Ishikawa (cell line): ENCODE measurements at regions not wholly inside any gene's neighbourhood (a gene's known extent, or its start where the extent isn't known, plus 50 kb on each side); places are given as distances from the start of the nearest gene placed in this dataset.

Experiments
- CEBPB ChIP-seq: IDR thresholded peaks from 2 replicates; pipeline ENCODE4 v1.6.1; 2012
- EGR1 ChIP-seq: IDR thresholded peaks from 2 replicates; pipeline ENCODE4 v1.6.1; 2012
- EP300 ChIP-seq: IDR thresholded peaks from 2 replicates; pipeline ENCODE4 v1.6.1; 2012; ENCODE audit warnings: borderline replicate concordance
- NFIC ChIP-seq: IDR thresholded peaks from 2 replicates; pipeline ENCODE4 v1.6.1; 2012
- RAD21 ChIP-seq: IDR thresholded peaks from 2 replicates; pipeline ENCODE4 v1.6.1; 2012; ENCODE audit warnings: low read depth
- REST ChIP-seq: IDR thresholded peaks from 2 replicates; pipeline ENCODE4 v1.6.1; 2012; ENCODE audit warnings: low read depth, mild to moderate bottlenecking
- TAF1 ChIP-seq: IDR thresholded peaks from 2 replicates; pipeline ENCODE4 v1.6.1; 2012; ENCODE audit warnings: low read depth, mild to moderate bottlenecking
- TCF12 ChIP-seq: IDR thresholded peaks from 2 replicates; pipeline ENCODE4 v1.6.1; 2012; ENCODE audit warnings: low read depth
- TEAD4 ChIP-seq: IDR thresholded peaks from 2 replicates; pipeline ENCODE4 v1.6.1; 2012
- USF1 ChIP-seq: IDR thresholded peaks from 2 replicates; pipeline ENCODE4 v1.6.1; 2012
- YY1 ChIP-seq: IDR thresholded peaks from 2 replicates; pipeline ENCODE4 v1.6.1; 2012; ENCODE audit warnings: low read depth
- ZBTB7A ChIP-seq: IDR thresholded peaks from 2 replicates; pipeline ENCODE4 v1.6.1; 2012; ENCODE audit warnings: low read depth
- TF ChIP-seq, protein P1 (sequence below): IDR thresholded peaks from 2 replicates; pipeline ENCODE4 v1.6.1; 2012

DNA sequence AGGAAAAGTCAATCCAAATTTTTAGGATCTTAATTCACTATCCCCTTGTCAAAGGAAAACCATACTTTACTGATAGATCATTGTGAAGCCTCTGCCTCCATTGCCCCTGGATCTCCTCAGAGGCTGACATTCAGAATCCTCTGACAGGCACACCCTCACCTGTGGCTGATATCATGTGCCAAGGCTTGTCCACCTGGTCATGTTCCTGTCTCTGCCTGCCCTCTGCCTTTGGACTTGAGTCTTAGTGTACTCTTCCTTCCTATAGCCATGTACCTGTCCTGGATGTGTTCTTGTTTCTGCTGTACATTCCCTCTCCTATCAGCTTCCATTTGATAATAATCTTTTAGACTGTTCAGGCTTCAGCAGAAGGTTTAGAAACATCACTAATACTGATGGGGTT lies 179.4 kb downstream of the TNFSF13B start:
- TF ChIP-seq TEAD4 (no peak), CEBPB (no peak), EP300 (no peak), YY1 (no peak), TCF12 (no peak), EGR1 (no peak), REST (no peak), ZBTB7A (no peak), TAF1 (no peak), RAD21 (no peak), NFIC (no peak), USF1 (no peak)
- TF ChIP-seq, protein P1, sequence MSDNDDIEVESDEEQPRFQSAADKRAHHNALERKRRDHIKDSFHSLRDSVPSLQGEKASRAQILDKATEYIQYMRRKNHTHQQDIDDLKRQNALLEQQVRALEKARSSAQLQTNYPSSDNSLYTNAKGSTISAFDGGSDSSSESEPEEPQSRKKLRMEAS = no peak
